Medulla oblongata (tissue), 1 donor: ENCODE measurements at regions not wholly inside any gene's neighbourhood (a gene's known extent, or its start where the extent isn't known, plus 50 kb on each side); places are given as distances from the start of the nearest gene placed in this dataset.

Experiments used
- DNase-seq: peaks from one replicate; pipeline ENCODE4 v3.0.0-alpha.2; 2015; ENCODE audit errors: extremely low spot score

DNA sequence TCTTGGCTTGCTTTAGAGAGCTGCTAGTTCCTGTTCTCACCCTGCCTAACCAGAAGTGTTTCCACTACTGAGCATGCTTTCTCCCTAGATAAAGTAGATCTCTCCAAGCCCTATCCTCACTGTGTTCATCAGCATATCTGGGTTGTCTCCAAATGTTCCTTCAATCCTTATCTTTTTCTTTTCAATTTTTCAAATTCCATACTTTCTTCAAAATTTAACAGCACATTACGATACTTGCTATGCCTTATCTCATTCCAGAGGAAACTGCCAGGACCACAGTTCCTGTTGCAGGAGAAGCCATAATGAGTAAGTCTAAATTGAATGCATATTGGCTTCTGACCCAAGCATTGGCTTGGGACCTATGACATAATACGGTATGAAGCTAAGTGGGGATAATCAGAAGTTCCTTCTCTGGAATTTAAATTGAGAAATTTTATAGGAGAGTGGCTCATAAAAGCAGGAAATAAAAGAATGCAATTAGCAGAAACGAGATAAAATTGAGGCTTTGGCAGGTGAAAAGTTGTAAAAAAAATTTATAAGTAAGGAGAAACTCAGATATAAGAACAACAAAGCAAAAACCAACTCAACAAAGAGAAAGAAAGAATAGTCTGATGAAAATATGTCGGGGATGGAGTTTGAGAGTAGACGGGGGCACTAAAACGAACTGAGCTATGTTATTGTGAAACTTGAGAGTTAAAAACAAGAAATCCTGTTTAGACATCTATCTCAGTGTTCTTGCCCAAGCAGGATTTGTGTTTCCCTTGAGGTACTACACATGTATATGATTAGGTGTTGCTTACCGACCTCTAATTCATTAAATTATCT is 631.7 kb upstream of the CCDC54 start:
- DNase-seq = no peak

DNA sequence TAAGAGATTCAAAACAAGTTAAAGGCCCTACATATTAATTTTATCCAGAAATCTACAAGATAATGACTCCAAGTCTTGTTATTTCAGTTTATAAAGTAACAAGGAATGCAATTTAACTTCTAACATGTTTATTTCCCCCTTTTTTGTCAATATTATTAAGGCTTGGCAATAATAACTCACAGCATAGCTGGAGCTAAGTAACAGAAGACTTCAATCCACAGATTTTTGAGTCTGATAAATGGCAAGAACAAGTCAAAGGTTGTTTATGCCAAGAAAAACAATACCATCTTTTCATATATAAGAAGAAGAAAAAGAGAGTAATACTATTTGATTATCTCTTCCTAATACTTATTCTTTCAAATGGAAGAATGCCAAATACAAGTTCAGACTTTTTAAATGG is 631.0 kb upstream of the CCDC54 start:
- DNase-seq = no peak

DNA sequence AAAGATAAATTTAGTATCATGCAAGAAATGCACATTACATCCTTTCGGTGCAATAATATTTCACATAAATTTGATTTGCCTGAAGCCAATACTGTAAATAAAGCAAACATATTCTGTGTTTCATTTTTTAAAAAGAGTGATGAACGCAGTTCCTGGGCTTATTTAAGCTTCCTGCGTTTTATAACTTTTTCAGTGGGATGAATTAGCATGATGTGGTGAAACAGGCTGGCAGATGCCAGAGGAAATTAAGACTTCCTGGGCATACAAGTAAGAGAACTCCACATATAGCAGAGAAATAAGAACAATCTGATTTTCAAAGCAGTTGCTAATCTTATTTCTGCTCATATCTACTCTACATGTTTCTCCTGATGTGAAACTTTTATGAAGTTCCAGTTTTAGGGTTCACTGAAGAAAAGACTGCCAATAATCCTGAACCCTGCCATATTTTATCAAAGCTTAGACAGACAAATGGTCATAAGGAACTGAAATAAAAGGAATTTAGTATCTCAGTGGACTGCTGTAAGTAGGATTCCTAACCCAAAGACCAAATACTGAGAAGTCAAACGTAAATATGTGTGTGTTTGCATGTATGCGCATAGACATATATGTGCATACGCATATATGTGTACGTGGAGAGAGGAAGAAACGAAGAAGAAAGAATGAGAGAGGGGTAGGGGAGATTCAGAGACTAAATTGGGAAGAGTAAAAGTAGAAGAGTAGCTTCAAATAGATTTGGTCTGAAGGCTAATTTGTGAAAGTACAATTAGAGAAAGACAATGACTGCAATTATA is 628.6 kb upstream of the CCDC54 start:
- no peak for DNase-seq

DNA sequence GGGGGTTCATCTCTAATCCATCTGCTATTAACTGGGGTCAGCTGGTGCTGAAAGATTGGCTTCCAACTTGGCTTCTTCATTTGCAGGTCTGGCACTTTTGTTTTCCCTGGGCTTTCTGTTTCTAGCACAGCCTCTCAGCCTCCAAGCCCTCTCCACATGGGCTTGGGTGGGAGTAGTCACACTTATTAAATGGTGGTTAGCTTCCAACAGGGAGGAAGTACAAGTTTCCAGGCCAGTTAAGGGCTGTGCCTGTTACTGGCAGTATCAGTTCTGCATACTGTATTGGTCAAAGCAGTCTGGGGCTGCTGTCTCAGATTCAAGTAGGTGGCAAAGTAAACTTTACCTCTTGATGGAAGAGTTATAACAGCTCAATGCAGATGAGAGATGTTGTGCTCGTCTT is 627.1 kb upstream of the CCDC54 start:
- no peak for DNase-seq

DNA sequence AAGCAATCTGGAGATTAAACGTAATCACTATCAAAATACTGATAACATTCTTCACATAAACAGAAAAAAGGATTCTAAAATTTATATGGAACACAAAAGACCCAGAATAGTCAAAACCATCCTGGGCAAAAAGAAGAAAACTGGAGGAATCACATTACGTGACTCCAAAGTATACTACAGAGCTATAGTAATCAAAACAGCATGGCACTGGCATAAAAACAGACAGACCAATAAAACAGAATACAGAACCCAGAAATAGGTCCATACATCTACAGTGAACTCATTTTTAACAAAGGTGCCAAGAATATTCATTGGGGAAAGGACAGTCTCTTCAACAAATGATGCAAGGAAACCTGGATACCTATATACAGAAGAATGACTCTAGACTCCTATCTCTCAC is 621.9 kb upstream of the CCDC54 start:
- DNase-seq = no peak

DNA sequence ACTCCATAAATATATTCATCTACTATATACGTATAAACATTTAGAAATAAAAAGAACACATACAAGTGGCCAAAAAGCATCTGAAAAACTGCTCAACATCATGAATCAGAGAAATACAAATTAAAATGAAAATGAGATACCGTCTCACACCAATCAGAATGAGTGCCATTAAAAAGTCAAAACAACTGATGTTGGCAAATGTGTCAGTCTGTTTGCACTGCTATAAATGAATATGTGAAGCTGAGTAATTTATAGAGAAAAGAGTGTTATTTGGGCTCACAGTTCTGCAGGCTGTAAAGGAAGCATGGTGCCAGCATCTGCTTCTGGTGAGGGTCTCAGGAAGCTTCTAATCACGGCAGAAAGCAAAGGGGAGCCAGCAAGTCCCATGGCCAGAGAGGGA is 620.3 kb upstream of the CCDC54 start:
- DNase-seq = no peak

DNA sequence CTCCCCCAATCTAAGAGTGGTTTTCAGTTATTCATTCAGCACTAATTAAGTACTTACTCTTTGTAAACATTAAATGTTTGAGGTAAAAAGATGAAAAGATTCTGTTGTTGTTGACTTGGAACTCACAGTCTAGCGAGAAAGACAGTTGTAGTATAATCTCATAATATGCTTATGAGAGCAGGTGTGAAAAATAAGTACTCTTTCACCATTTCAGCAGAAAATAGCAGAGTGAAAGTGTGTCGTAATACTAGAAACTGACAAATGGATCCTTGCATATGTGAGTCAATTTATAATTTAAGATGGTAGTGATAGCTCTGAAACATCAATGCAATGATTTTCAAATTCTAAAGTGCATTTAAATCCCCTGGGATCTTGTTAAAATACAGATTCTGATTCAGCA is 618.8 kb upstream of the CCDC54 start:
- no peak for DNase-seq

DNA sequence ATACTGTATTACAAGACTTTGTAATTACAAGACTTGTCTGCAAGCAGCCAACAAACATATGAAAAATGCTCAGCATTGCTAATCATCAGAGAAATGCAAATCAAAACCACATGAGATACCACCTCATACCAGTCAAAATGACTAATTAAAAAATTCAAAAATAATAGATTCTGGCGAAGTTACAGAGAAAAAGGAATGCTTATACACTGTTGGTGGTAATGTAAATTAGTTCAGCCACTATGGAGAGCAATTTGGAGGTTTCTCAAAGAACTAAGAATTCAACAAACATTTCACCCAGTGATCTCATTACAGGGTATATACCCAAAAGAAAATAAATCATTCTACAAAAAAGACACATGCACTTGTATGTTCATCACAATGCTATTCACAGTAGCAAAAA is 617.5 kb upstream of the CCDC54 start:
- DNase-seq = no peak

DNA sequence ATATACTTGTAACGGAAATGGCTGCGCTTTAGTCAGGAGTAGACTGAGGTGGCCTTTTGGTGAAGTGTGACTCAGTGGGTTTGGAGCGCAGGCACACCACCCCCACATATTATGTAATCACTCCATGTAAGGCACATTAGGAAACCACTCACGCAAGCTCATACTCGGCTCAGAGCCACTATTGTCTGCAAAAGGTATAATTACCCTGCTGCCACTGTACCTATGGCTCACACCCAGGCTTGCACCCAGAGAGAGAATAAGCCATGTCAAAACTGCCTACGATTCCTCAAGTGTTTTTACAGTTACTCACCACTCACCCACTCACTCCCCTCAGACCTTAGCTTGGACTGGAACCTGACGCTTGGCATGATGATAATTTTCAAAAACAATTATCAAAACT is 611.9 kb upstream of the CCDC54 start:
- no peak for DNase-seq

DNA sequence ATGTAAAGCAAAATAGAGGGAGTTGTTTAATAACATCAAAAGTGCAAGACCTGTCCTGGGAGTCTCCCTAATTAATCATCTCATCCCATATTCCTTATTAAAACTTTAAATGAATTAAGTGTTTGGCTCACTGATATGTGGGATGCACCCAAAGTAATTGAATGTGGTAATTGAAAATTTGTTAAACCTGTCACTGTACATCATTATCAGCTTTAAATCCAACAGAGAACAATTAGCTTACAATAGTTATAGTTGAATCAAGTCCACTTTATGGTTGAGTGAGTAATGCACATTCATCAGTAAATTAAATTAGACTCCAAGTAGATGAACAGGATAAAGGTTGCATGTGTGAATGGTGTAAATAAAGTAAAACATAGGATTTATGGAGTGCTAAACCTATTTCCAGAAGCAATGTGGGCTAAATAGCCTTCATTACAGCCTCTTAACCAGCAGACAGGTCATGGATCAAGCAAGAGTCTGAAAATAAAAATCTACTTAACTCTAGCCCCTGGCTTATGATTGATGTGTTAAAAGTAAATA is 608.2 kb upstream of the CCDC54 start:
- DNase-seq = no peak

DNA sequence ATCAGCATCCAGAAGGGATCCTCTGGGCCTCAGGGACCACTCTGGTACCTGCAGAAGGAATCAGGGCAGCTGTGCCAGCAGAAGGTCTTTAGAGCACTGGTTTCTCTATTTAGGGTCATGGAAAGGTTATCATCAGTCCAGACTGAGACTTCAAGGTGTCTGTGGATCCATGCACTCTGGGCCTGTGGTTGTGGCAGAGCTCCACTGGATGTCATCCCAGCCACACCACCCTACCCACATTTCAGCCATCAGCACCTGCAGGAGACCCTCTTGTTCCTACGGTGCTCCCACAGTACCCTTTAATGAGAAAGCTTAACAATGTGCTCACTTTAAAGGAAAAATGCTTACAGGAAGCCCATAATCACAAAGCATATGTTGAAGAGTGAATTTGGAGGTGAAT is 603.4 kb upstream of the CCDC54 start:
- no peak for DNase-seq

DNA sequence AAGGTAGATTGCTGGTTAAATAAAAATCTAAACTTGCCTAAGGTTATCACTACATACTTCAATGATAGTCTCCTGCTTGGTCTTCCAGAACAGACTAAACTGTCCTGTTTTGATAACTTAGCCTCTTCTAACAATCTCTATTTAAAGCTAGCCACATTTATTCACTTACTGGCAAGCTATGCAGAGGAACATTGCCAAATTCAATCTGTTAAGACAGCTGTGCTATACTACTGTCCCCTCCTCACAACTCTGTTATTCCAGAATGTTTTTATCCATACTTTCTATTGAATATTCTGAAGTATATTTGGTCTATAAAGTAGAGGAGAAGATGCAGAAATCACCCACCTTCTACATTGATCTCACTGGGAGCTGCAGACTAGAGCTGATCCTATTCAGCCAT is 594.0 kb upstream of the CCDC54 start:
- no peak for DNase-seq

DNA sequence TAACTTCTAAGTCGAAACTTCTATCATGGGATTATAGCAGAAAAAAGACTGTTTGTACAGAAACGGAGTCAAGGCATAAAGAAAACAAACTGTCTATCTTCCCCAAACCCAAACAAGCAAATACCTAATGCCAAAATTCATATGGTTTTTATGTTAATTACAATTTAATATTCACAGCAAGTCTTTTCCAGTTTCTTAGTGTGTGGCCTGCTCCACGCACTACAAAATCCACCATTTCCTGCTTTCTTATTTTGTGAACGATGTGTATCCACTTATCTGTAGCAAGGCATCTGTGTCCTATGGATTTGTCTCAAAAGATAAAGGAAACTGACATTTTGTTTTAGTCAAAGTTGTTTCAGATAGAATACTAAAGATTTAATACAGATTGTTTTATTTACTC is 588.0 kb upstream of the CCDC54 start:
- no peak for DNase-seq

DNA sequence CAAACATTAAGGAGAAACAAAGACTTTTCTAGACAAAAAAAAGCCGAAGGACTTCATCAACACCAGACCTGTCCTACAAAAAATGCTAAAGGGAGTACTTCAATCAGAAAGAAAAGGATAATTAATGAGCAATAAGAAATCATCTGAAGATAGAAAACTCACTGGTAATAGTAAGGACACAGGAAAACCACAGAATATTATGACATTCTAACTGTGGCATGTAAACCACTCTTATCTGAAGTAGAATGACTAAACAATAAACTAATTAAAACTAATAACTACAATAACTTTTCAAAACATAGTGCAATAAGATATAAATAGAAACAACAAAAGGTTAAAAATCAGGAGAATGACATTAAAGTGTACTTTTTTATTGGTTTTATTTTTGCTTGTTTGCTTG is 584.5 kb upstream of the CCDC54 start:
- DNase-seq = no peak

DNA sequence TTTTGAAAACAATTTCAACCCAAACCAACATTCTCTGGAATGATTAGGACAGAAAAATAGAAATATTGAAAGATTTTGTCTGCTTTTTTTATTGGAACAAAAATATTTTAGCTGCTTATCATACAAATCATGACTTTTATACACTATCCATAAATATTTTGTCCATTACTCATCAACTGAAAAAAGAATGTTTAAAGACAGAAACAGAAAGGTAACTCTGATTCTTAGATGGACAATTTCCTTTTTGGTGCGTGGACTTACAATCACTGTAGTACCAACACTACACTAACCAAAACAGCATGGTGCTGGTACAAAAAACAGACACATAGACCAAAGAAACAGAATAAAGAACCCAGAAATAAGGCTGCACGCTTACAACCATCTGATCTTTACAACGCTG is 582.8 kb upstream of the CCDC54 start:
- no peak for DNase-seq

DNA sequence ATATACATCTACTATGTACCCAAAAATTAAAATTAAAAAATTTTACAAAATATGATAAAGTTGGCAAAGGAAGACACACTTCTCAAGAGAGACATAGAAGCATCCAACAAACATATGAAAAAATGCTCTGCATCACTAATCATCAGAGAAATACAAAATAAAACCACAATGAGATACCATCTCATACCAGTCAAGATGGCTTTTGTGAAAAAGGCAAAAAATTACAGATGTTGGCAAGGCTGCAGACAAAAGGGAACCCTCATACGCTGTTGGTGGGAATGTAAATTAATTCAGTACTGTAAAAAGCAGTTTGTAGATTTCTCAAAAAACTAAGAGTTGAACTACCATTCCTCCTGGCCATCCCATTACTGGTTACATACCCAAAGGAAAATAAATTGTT is 581.7 kb upstream of the CCDC54 start:
- no peak for DNase-seq

DNA sequence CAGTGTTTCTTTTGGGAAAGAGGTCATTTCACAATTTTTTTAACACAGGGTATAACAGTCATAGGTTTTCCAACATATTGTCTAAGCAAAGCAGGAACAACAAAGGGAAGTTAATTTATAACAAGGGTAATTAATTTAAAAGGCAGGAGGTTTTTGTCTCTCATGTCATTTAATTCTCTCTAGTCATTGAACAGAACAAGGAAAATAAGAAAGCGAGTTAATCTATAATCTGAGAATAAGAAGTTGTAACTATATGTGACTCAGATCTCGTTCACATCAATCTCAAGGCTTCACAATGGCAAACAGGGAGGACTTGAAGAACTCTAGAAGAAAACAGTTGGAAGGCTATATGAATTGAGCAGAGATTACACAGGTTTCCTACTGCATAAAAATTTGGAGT is 579.8 kb upstream of the CCDC54 start:
- DNase-seq = no peak

DNA sequence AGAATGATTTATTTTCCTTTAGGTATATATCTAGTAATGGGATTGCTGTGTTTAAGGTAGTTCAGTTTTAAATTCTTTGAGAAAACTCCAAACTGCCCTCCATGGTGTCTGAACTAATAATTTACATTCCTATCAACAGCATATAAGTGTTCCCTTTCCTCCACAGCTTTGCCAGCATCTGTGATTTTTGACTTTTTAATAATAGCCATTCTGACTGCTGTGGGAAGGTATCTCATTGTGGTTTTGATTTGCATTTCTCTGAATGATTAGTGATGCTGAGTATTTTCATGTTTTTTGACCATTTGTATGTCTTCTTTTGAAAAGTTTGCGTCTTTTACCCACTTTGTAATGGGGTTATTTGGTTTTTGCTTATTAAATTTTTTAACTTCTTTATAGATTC is 571.6 kb upstream of the CCDC54 start:
- no peak for DNase-seq

DNA sequence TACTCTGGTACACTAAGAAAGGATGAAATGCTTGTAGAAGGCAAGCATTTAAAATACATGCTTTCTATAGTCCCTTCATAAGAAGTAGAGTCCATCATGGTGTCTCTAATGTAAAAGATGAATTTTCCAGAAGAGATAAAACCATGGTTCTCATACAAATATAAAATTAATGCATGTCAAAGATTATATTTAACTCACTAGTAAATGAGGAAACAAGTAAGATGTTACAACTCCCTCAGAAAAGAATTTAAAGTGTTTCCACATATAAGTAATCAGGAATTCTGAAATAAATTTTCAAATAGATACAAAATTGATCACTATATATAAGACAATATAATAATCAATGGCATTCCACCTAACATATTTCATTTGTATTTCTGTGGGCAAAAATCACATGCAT is 570.3 kb upstream of the CCDC54 start:
- no peak for DNase-seq

DNA sequence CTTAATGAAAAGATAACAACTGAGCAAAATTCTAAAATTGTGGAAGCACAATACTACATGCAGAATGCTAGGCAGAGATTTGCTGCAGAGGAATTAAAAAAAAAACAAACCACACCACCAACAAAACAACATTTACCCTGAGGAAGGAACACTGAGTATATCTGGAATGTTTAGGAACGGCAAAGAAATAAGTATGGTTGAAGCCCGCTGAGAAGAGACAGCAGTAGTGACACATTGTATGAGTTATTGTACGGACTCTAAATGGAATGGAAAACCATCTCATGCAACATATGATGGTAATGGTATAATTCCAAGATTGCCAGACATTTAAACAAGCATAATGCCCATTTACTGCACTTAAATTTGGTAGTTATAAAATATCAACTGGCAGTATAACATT is 568.2 kb upstream of the CCDC54 start:
- DNase-seq = no peak

DNA sequence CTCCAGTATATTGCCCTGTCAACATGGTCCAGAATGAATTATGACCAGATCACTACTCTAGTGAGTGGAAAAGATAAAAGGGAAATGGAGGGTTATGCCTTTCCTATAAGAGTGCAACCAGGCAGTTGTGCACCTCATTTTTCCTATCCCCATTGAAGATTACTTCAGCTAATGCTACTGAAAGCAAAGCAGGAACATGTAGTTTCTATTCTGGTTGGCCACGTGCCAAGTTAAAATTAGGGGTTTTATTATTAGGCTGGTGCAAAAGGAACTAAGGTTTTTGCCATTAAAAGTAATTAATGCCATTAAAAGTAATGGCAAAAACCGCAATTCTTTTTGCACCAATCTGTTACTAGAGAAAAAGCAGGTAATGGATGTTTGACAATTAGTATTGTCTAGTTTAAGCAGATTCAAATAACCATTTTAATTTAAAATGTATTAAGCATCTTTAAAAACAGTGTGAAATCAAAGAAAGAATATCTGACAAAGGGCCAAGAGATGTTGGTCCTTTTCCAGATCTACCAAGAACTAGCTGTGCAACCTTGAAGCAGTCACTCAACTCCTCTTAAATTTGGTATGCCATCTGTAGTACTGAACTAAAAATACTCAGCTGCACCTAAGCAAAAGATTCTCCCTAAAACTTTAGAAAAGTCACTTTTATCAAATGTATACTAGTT is 567.5 kb upstream of the CCDC54 start:
- DNase-seq = no peak

DNA sequence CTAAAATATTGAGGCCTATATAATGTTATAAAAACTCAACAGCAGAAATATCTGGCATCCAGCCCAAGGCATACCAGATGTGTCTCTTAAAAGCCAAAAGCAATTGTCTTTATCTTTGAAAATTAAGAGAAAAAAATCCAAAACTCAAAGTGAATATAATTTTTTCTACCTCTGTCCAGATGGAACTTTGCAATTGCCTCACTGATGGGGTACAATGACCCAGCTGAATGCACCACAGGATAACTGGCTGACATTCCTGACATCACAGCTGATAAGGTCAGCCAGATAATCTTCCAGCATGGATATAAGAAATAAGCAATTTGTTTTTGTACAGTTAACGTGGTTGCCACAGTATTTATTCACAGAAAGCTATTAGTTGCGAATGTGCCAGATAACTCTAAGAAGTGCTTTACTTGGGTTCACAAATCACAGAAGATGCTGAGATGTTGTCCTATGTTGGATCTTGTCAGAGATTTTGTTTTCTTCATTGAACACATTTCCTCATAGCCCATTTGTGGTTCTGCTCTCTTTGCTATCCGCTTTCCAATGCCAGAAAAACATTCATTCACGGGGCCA is 566.9 kb upstream of the CCDC54 start:
- no peak for DNase-seq
